Endothelial cell (in vitro differentiated cells): ENCODE measurements at regions not wholly inside any gene's neighbourhood (a gene's known extent, or its start where the extent isn't known, plus 50 kb on each side); places are given as distances from the start of the nearest gene placed in this dataset.
"Not testable (repeated sequence)": the region's sequence is repeated elsewhere in the genome, so short reads cannot be mapped to it uniquely, and the experiment has no call there.

ENCODE experiments used
- DNase-seq: peaks from one replicate; pipeline ENCODE4 v3.0.0; 2021; ENCODE audit warnings: low spot score
- H3K27ac Mint-ChIP-seq: one replicate; pipeline ENCODE4 v1.8.0; 2021; ENCODE audit warnings: mixed read lengths, inconsistent platforms; ENCODE audit not compliant: unreplicated experiment
- H3K27me3 Mint-ChIP-seq: one replicate; pipeline ENCODE4 v1.8.0; 2021; ENCODE audit warnings: mild to moderate bottlenecking, moderate library complexity, mixed read lengths, inconsistent platforms; ENCODE audit not compliant: unreplicated experiment
- H3K36me3 Mint-ChIP-seq: one replicate; pipeline ENCODE4 v1.8.0; 2021; ENCODE audit warnings: mild to moderate bottlenecking, low read depth, mixed read lengths, inconsistent platforms; ENCODE audit not compliant: unreplicated experiment
- H3K4me1 Mint-ChIP-seq: one replicate; pipeline ENCODE4 v1.8.0; 2021; ENCODE audit warnings: mild to moderate bottlenecking, mixed read lengths, inconsistent platforms; ENCODE audit not compliant: unreplicated experiment
- H3K4me3 Mint-ChIP-seq: one replicate; pipeline ENCODE4 v1.8.0; 2021; ENCODE audit warnings: mild to moderate bottlenecking, mixed read lengths, inconsistent platforms; ENCODE audit not compliant: unreplicated experiment
- H3K9me3 Mint-ChIP-seq: one replicate; pipeline ENCODE4 v1.8.0; 2021; ENCODE audit warnings: mixed read lengths, inconsistent platforms; ENCODE audit not compliant: unreplicated experiment
- CTCF ChIP-seq: fragments of 200-600 bp; sonication (generic); IDR thresholded peaks from one replicate; pipeline ENCODE4 v1.5.0; 2021; ENCODE audit warnings: antibody characterized with exemption; ENCODE audit not compliant: unreplicated experiment

GRCh38 chr10:33483816-33484190 is 149.3 kb upstream of the NRP1 start:
- H3K36me3 Mint-ChIP-seq, result no peaks in the 10 kb centered on the region
- H3K27ac Mint-ChIP-seq, result no peak overlapping the region
- H3K27me3 Mint-ChIP-seq, result no peaks in the 10 kb centered on the region
- TF ChIP-seq CTCF, result no peak
- no peaks in the 10 kb centered on the region for H3K9me3 Mint-ChIP-seq
- peaks cover 8% of the 10 kb centered on the region for H3K4me1 Mint-ChIP-seq
- H3K4me3 Mint-ChIP-seq, result no peak overlapping the region
- DNase-seq, result no peak

GRCh38 chr10:33483124-33483815 is 148.8 kb upstream of the NRP1 start:
- Mint-ChIP-seq H3K36me3 (no peaks in the 10 kb centered on the region), H3K9me3 (no peaks in the 10 kb centered on the region), H3K4me3 (no peak overlapping the region), H3K27me3 (no peaks in the 10 kb centered on the region), H3K27ac (no peak overlapping the region), H3K4me1 (peaks cover 8% of the 10 kb centered on the region)
- no peak for DNase-seq
- no peak for TF ChIP-seq CTCF

GRCh38 chr10:33482486-33482885 is 148.0 kb upstream of the NRP1 start:
- TF ChIP-seq CTCF, result no peak
- Mint-ChIP-seq H3K27me3 (no peaks in the 10 kb centered on the region), H3K36me3 (no peaks in the 10 kb centered on the region), H3K9me3 (no peaks in the 10 kb centered on the region), H3K4me3 (no peak overlapping the region), H3K27ac (no peak overlapping the region), H3K4me1 (peaks cover 8% of the 10 kb centered on the region)
- DNase-seq, result no peak

GRCh38 chr10:33481184-33481583 is 146.7 kb upstream of the NRP1 start:
- Mint-ChIP-seq H3K9me3 (no peaks in the 10 kb centered on the region), H3K27ac (no peak overlapping the region), H3K4me1 (peaks cover 8% of the 10 kb centered on the region), H3K27me3 (no peaks in the 10 kb centered on the region), H3K36me3 (no peaks in the 10 kb centered on the region), H3K4me3 (no peak overlapping the region)
- no peak for DNase-seq
- no peak for TF ChIP-seq CTCF

GRCh38 chr10:33480417-33480816 is 145.9 kb upstream of the NRP1 start:
- not testable (repeated sequence) for H3K27me3 Mint-ChIP-seq, H3K27ac Mint-ChIP-seq, H3K4me1 Mint-ChIP-seq, H3K36me3 Mint-ChIP-seq, H3K4me3 Mint-ChIP-seq, H3K9me3 Mint-ChIP-seq, DNase-seq
